ENCODE measurements at regions not wholly inside any gene's neighbourhood (a gene's known extent, or its start where the extent isn't known, plus 50 kb on each side); places are given as distances from the start of the nearest gene placed in this dataset.

DNA sequence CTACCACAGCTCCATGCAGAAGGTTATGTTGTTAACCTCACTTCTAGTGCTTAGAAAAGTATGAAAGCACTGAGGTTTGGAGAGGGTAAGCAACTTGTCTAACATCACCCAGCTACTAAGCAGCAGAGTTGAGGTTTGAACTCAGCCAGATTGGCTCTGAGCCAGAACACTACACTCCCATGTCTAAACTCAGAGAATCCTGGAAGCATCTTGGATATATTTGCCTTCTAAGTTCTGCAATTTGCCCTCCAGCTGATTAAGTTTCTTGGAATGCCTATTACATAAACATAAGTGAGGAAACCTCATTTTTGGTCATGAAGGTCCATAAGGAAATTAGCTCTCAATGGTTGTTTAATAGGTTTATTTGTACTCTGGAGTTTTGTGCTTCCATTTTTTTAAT is 78.1 kb upstream of the PHYHIPL start:
- no peak overlapping the region for H3K27ac ChIP-seq
- CTCF ChIA-PET = no interaction called here
- TF ChIP-seq, protein P1, sequence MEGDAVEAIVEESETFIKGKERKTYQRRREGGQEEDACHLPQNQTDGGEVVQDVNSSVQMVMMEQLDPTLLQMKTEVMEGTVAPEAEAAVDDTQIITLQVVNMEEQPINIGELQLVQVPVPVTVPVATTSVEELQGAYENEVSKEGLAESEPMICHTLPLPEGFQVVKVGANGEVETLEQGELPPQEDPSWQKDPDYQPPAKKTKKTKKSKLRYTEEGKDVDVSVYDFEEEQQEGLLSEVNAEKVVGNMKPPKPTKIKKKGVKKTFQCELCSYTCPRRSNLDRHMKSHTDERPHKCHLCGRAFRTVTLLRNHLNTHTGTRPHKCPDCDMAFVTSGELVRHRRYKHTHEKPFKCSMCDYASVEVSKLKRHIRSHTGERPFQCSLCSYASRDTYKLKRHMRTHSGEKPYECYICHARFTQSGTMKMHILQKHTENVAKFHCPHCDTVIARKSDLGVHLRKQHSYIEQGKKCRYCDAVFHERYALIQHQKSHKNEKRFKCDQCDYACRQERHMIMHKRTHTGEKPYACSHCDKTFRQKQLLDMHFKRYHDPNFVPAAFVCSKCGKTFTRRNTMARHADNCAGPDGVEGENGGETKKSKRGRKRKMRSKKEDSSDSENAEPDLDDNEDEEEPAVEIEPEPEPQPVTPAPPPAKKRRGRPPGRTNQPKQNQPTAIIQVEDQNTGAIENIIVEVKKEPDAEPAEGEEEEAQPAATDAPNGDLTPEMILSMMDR (conservative IDR thresholded peaks at IDR 0.05; ENCODE audit: low read depth) = no peak
- POLR2A ChIA-PET (ENCODE audit: low non-redundant PET) = no interaction called here
- no peak for DNase-seq (ENCODE audit: low spot score)

DNA sequence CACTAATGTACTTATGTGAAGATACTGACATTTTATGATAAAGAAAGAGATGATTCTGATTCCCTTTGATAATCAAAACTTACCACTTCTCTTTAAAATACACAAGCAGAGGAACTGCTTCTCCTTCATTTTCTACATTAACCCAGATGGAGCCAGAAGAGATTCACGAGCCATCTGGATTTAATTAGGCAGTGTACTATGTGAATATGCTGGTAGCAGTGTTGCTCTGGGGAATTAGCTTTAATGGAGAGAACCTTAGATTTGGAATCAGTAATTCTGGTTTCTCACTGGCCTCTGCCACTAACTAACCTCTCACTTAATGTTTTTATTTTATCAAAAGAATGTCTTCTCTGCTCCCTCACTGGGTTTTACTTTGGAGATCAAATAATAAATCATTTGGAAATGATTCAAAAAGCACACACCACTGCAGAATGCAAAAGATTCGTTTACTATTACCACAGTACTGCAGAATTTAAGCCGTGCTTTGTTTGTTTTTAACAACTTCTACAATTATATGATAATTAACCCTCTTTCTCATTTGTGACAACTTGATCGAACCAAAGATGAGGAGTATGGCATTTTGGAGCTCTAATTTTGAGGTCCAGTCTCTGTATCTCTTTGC is 77.5 kb upstream of the PHYHIPL start:
- POLR2A ChIA-PET (ENCODE audit: low non-redundant PET) = no interaction called here
- TF ChIP-seq, protein P1 (conservative IDR thresholded peaks at IDR 0.05; ENCODE audit: low read depth) = no peak
- CTCF ChIA-PET = no interaction called here
- no peak overlapping the region for H3K27ac ChIP-seq
- DNase-seq (ENCODE audit: low spot score) = no peak

DNA sequence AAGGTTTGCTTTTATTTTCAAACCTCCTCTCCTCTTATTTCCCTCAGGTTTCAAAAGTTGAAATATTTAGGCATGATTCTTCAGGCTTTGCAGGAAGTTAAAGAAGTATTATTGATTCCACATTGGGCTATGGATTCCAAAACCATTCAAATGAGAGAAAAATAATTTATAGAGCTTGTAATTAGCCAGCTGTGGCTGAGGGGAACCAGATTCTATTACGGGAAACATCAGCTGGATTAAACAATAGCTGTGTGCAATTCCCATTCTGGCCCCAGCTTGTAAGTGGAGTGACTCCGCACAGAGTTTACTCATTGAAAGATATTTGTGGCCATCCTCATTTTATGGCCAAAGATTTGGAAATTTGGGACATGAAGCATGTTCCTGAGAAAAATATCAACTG is 77.0 kb upstream of the PHYHIPL start:
- H3K27ac ChIP-seq = no peak overlapping the region
- TF ChIP-seq, protein P1 (conservative IDR thresholded peaks at IDR 0.05; ENCODE audit: low read depth) = no peak
- DNase-seq (ENCODE audit: low spot score) = no peak
- CTCF ChIA-PET = no interaction called here
- POLR2A ChIA-PET (ENCODE audit: low non-redundant PET) = no interaction called here

DNA sequence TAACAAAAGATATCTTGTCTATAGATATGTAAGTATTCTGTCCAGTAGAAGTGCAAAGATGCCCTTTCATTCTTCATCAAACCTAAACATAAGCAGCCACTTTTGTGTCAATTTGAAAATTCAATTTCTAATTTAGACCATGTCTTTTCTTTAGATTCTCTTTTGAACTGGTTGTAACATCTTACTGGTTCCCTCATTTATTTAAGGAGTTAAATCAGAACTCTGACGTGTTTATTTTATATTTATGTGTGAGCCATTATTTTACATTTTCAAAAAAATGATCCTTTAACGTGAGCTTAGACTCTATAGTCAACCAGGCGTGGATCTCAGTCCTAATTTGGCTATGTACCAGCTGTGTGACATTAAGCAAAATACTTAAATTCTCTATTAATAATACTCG is 74.0 kb upstream of the PHYHIPL start:
- H3K27ac ChIP-seq = no peak overlapping the region
- no peak for DNase-seq (ENCODE audit: low spot score)
- ChIA-PET CTCF (interaction anchor here (0.7 kb wide), 1 partner anchor 990 kb away, joined by 3 read pairs; no protein-coding TSS in a partner anchor), POLR2A (ENCODE audit: low non-redundant PET) (no interaction called here)
- TF ChIP-seq, protein P1 (conservative IDR thresholded peaks at IDR 0.05; ENCODE audit: low read depth) = no peak

DNA sequence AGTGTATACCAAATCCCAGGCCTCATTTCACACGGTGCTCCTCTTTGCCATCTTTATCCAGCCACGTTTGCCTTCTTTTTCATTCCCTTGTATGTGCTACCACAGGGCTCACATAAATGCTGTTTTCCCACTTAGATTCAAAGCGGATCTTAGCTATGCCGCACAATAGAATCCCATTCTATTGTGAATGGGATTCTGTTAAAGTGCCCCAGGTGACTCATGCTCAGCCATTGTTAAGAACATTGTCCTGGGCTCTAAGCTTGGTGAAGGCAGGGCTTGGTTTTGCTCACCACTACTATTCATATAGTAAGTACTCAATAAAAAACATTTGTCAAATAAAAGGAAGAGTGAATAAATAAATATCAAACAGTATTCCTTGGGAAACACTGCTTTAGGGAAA is 72.3 kb upstream of the PHYHIPL start:
- TF ChIP-seq, protein P1 (conservative IDR thresholded peaks at IDR 0.05; ENCODE audit: low read depth) = no peak
- DNase-seq (ENCODE audit: low spot score) = no peak
- CTCF ChIA-PET = no interaction called here
- POLR2A ChIA-PET (ENCODE audit: low non-redundant PET) = no interaction called here
- no peak overlapping the region for H3K27ac ChIP-seq

DNA sequence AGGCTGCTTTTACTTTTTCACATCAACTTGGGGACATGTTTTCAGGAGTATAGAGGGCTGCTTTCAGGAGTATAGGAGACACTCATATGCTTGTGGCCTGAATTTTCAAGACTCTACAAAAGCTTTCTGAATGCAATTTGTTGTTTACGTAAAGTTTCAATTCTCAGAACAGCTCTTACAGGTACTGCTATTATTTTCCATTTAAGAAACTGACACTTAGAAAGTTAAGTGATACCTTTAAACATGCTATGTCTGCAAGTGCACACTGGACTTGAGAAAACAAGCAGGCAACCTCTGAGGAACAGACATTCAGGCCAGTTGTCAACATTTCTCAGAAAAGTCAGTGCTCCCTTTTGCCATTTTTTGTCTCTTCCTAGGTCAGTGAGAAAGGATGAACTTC is 70.0 kb upstream of the PHYHIPL start:
- CTCF ChIA-PET = interaction anchor here (0.6 kb wide), 1 partner anchor 185 kb away, joined by 3 read pairs; no protein-coding TSS in a partner anchor
- POLR2A ChIA-PET (ENCODE audit: low non-redundant PET) = no interaction called here
- TF ChIP-seq, protein P1 (conservative IDR thresholded peaks at IDR 0.05; ENCODE audit: low read depth) = no peak
- H3K27ac ChIP-seq = no peak overlapping the region
- no peak for DNase-seq (ENCODE audit: low spot score)

Measured in RWPE1 (cell line).